Heart left ventricle (tissue), 16 donors: ENCODE measurements at regions not wholly inside any gene's neighbourhood (a gene's known extent, or its start where the extent isn't known, plus 50 kb on each side); places are given as distances from the start of the nearest gene placed in this dataset.

Experiments used
- ATAC-seq, 4 donors: fragments of 200-7000 bp; cut with Tn5 transposase; one replicate each; pipeline ENCODE4 v1.9.1; 2020 to 2022; ENCODE audit warnings: moderate library complexity in 4 of 4, mild to moderate bottlenecking in 3 of 4, moderate number of reproducible peaks in 1 of 4
- DNase-seq, 5 donors: peaks; one replicate each; pipeline ENCODE4 v3.0.0-alpha.2; 2020
- H3K27ac ChIP-seq, 12 donors: fragments of 200-600 bp; sonication (generic) in 4 of 12; one replicate each; pipeline versions ENCODE4 v1.5.0 to v1.8.0; 2016 to 2022; ENCODE audit warnings: mild to moderate bottlenecking in 2 of 12
- H3K27me3 ChIP-seq, 9 donors: fragments of 200-600 bp; sonication (generic) in 2 of 9; one replicate each; pipeline versions ENCODE4 v1.5.1 to v1.8.0; 2016 to 2022; ENCODE audit warnings: mild to moderate bottlenecking in 3 of 9
- H3K36me3 ChIP-seq, 9 donors: fragments of 200-600 bp; sonication (generic) in 2 of 9; one replicate each; pipeline versions ENCODE4 v1.5.0 to v1.8.0; 2018 to 2022; ENCODE audit warnings: mild to moderate bottlenecking in 2 of 9
- H3K4me1 ChIP-seq, 12 donors: fragments of 200-600 bp; sonication (generic) in 4 of 12; one replicate each; pipeline versions ENCODE4 v1.5.0 to v1.8.0; 2016 to 2022; ENCODE audit warnings: mild to moderate bottlenecking in 3 of 12
- H3K4me3 ChIP-seq, 12 donors: fragments of 200-600 bp; sonication (generic) in 4 of 12; one replicate each; pipeline versions ENCODE4 v1.5.0 to v1.8.0; 2017 to 2022; ENCODE audit warnings: mild to moderate bottlenecking in 9 of 12, moderate library complexity in 4 of 12
- H3K9me3 ChIP-seq, 12 donors: fragments of 200-600 bp; sonication (generic) in 4 of 12; one replicate each; pipeline versions ENCODE4 v1.5.0 to v1.8.0; 2016 to 2022; ENCODE audit warnings: mild to moderate bottlenecking in 1 of 12
- CTCF ChIP-seq, 12 donors: fragments of 200-600 bp; sonication (generic) in 4 of 12; IDR thresholded peaks; one replicate each; pipeline versions ENCODE4 v1.5.0 to v1.8.0; 2018 to 2022; ENCODE audit warnings: antibody characterized with exemption in 12 of 12, mild to moderate bottlenecking in 5 of 12
- POLR2A ChIP-seq, 2 donors: fragments of 450-650 bp; IDR thresholded peaks; one replicate each; pipeline ENCODE4 v1.6.1; 2017; ENCODE audit warnings: antibody characterized with exemption in 2 of 2, mild to moderate bottlenecking in 2 of 2, moderate library complexity in 2 of 2
- WGBS, 4 donors: extraction: QIAGEN DNeasy Blood & Tissue Kit in 2 of 4; methylation state at CpG; one replicate each; pipeline versions ENCODE4 v1.1.5 to v1.1.7; 2013 to 2018; 5-methylcytosine and 5-hydroxymethylcytosine counted together
- intact Hi-C, 10 donors: fragments of 100-400 bp; cut with DNase I; formaldehyde crosslinking; loops; one replicate each; pipeline versions ENCODE4 v1.11.1 to v1.14.2; 2022
- donor health status: ischemic (EF 13 %, LVEDD 7.1; RV severe dilation, severe dysfunction).
- donor health status: healthy with polysubstance abuse.
- donor health status: DM: no; HTN: yes; CAD: no.
- donor health status: DM: no; HTN: no; CAD: no.
- donor health status: ischemic (EF 25% LVEDD 6.9; RV normal size, moderate dysfunction).
- donor health status: ischemic (EF 25% LVEDD 5.7; RV mildly dilated, moderate dysfunction).
- donor health status: healthy.
- donor health status: DM: yes; HTN: yes; CAD: no.
- donor health status: ischemic (EF 35%, LVEDD 5.7; RV mildly dilated, moderate dysfunction).
- donor health status: nonischemic (EF 11% LVEDD 7.7; RV severe dilation, severe dysfunction).
- donor health status: DM: yes; HTN: yes; CAD: no.
- donor health status: PGD.
- donor health status: ischemic (EF 29% LVEDD 5.4; RV normal size, mild dysfunction).
- donor health status: nonischemic (EF 23%, LVEDD 6.1; RV moderate dilation, normal function).

- TF ChIP-seq POLR2A (IDR thresholded peaks at IDR 0.05) (no peak), CTCF (IDR thresholded peaks at IDR 0.05) (no peak)
These were observed 282.6 kb downstream of the IRX1 start for GRCh38 chr5:3878267-3878666.

GRCh38 chr5:3883040-3883439 is 287.4 kb downstream of the IRX1 start:
- Histone ChIP-seq H3K27ac (no peak overlapping the region), H3K27me3 (no peaks in the 10 kb centered on the region), H3K9me3 (no peaks in the 10 kb centered on the region), H3K4me1 (no peaks in the 10 kb centered on the region), H3K4me3 (no peak overlapping the region), H3K36me3 (no peaks in the 10 kb centered on the region)
- no peak for ATAC-seq
- TF ChIP-seq CTCF (IDR thresholded peaks at IDR 0.05) (no peak), POLR2A (IDR thresholded peaks at IDR 0.05) (no peak)
- WGBS, 4 donors: 74 to 87% (median 79%) methylated on average over 11 of the region's 11 CpGs
- no peak for DNase-seq
- intact Hi-C loops: no loop called here

More at GRCh38 chr5:3878267-3878666, 282.6 kb downstream of the IRX1 start:
- no peak for ATAC-seq
- H3K4me1 ChIP-seq: no peaks in the 10 kb centered on the region
- H3K36me3 ChIP-seq: no peaks in the 10 kb centered on the region
- H3K27ac ChIP-seq: no peak overlapping the region
- WGBS, 4 donors: 72 to 80% (median 77%) methylated on average over 4 of the region's 4 CpGs
- no peaks in the 10 kb centered on the region for H3K27me3 ChIP-seq
- no peak overlapping the region for H3K4me3 ChIP-seq
- intact Hi-C loops: no loop called here
- DNase-seq: no peak
- peaks cover 0 to 6% (median 0%) of the 10 kb centered on the region in 12 donors for H3K9me3 ChIP-seq

- ATAC-seq (no peak), DNase-seq (no peak)
- no peak overlapping the region for H3K4me3 ChIP-seq
- 50 to 63% (median 60%) methylated on average over 9 of the region's 9 CpGs for WGBS, 4 donors
- H3K9me3 ChIP-seq: peaks cover 0 to 3% (median 0%) of the 10 kb centered on the region in 12 donors
- intact Hi-C loops: no loop called here
- no peak for TF ChIP-seq POLR2A (IDR thresholded peaks at IDR 0.05)
- TF ChIP-seq CTCF (IDR thresholded peaks at IDR 0.05): no peak
- no peaks in the 10 kb centered on the region for H3K4me1 ChIP-seq
- no peaks in the 10 kb centered on the region for H3K36me3 ChIP-seq
- no peaks in the 10 kb centered on the region for H3K27me3 ChIP-seq
- no peak overlapping the region for H3K27ac ChIP-seq
These were observed 291.2 kb downstream of the IRX1 start for GRCh38 chr5:3886524-3887451.

GRCh38 chr5:3888310-3888709 is 292.7 kb downstream of the IRX1 start:
- Histone ChIP-seq H3K4me3 (no peak overlapping the region), H3K27ac (no peak overlapping the region), H3K36me3 (no peaks in the 10 kb centered on the region), H3K27me3 (no peaks in the 10 kb centered on the region), H3K9me3 (peaks cover 0 to 6% (median 0%) of the 10 kb centered on the region in 12 donors), H3K4me1 (no peaks in the 10 kb centered on the region)
- TF ChIP-seq POLR2A (IDR thresholded peaks at IDR 0.05) (no peak), CTCF (IDR thresholded peaks at IDR 0.05) (no peak)
- 76 to 90% (median 85%) methylated on average over 6 of the region's 6 CpGs for WGBS, 4 donors
- no peak for DNase-seq
- ATAC-seq: no peak
- intact Hi-C loops: no loop called here
